ENCODE measurements at regions not wholly inside any gene's neighbourhood (a gene's known extent, or its start where the extent isn't known, plus 50 kb on each side); places are given as distances from the start of the nearest gene placed in this dataset.

DNA sequence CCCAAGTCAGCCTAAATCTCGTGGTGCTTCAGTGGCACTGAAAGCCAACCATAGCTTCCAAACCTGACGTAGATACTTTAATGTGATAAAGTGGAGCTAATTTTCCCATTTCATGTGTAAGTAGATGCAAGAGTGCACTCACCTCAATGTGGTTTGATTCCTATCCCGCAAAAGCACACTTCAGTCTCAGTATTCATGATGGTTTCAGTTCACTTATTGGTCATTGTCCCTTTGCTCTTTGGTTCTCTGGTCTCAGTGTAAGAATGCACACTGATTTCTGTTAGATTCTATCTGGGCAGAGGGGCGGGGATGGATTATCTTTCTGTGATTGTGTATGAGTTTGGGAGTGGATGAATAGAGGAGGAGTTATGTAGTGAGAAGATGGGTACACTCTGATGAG is 340.6 kb downstream of the KCNRG start:
- in situ Hi-C loops (cut with HindIII; ENCODE audit: low sequenced_read_pairs), result no loop called here
- no peak for DNase-seq (ENCODE audit: low read depth, low spot score)
- no peak overlapping the region for H3K4me3 ChIP-seq (ENCODE audit: low read depth, low read length)
- TF ChIP-seq, protein P1, sequence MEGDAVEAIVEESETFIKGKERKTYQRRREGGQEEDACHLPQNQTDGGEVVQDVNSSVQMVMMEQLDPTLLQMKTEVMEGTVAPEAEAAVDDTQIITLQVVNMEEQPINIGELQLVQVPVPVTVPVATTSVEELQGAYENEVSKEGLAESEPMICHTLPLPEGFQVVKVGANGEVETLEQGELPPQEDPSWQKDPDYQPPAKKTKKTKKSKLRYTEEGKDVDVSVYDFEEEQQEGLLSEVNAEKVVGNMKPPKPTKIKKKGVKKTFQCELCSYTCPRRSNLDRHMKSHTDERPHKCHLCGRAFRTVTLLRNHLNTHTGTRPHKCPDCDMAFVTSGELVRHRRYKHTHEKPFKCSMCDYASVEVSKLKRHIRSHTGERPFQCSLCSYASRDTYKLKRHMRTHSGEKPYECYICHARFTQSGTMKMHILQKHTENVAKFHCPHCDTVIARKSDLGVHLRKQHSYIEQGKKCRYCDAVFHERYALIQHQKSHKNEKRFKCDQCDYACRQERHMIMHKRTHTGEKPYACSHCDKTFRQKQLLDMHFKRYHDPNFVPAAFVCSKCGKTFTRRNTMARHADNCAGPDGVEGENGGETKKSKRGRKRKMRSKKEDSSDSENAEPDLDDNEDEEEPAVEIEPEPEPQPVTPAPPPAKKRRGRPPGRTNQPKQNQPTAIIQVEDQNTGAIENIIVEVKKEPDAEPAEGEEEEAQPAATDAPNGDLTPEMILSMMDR (IDR thresholded peaks at IDR 0.05; ENCODE audit: low read depth, low read length), result no peak

DNA sequence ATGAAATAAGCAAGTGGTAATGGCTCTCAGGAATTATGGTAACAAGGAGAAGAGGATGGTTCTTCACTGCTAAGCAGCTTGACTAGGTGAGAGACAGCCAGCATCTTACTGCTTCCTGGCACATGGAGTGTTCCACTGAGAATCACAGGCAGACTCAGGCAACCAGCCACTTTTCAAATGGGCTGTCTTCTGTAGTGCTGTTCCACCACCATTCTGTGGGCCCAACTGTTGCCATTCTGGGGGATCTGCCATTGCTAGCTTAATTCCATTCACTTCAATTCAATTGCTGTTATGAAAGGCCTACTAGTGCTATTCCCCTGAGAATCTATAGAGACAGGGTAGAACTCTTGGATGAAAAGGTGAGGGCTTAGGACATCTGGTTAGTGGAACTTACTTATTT is 341.9 kb downstream of the KCNRG start:
- TF ChIP-seq, protein P1 (IDR thresholded peaks at IDR 0.05; ENCODE audit: low read depth, low read length), result no peak
- in situ Hi-C loops (cut with HindIII; ENCODE audit: low sequenced_read_pairs), result no loop called here
- H3K4me3 ChIP-seq (ENCODE audit: low read depth, low read length), result no peak overlapping the region
- DNase-seq (ENCODE audit: low read depth, low spot score), result no peak

DNA sequence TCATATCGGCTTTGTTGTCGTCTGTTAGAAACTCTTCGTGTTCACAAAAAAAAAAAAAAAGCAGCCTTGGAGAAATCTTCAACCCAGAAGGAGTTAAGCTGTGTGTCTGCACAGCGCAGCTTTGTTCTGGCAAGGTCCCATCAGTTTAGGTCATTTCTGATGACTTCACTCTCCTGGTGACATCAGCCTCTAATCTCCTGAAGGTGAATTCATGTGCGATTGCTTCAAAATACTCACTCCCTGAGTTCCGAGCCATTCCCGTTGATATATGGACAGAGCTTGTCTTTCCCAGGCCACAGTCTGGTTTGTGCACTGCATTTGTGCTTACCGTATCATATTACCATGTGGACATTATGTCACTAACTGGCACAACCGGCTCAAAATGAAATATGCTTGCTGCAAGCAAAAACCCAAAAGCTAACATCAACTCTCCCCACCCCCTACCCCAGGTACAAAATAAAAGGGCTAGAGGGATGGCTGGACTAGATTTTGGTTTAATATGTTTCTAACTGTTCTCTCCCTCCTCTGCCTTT is 342.4 kb downstream of the KCNRG start:
- no peak overlapping the region for H3K4me3 ChIP-seq (ENCODE audit: low read depth, low read length)
- DNase-seq (ENCODE audit: low read depth, low spot score), result peak; percentile 87
- in situ Hi-C loops (cut with HindIII; ENCODE audit: low sequenced_read_pairs), result no loop called here
- TF ChIP-seq, protein P1 (IDR thresholded peaks at IDR 0.05; ENCODE audit: low read depth, low read length), result no peak

DNA sequence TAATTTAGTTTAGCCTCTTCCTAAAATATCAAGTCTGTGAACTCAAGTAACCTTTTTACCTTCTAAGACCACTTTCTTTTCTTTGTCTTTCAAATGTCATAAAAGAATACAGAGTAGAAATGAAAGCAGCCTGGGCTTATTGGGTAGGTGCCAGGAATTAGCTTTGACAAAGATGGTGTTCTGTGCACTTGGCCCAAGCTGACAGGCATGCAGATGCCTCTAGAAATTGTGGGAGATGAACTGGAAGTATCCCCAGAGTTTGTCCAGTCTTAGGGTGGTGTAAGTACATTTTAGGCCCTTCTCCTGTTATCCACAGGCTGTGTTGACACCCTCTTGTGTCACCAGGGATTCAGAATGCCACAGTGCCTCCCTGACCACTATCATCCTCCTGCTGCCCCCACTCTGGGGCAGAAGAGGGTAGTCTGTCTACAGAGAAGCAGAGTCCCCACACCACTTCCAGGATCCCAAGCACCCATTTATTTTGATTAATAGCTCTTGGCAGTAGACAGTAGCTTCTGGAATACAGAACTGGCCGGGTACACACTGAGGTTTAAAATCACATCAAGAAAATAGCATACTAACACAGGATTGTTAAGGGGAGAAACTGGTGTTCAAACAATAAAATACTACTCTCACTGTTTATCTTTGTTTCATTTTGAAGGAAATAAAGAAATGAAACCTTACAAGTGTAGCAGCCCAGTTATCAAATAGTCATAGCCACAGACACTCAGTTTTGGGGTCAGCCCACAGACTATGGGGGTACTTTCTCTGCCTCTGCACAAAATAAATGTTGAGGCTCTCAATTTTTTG is 343.2 kb downstream of the KCNRG start:
- TF ChIP-seq, protein P1 (IDR thresholded peaks at IDR 0.05; ENCODE audit: low read depth, low read length), result no peak
- H3K4me3 ChIP-seq (ENCODE audit: low read depth, low read length), result no peak overlapping the region
- DNase-seq (ENCODE audit: low read depth, low spot score), result peak; percentile 35
- in situ Hi-C loops (cut with HindIII; ENCODE audit: low sequenced_read_pairs), result no loop called here

DNA sequence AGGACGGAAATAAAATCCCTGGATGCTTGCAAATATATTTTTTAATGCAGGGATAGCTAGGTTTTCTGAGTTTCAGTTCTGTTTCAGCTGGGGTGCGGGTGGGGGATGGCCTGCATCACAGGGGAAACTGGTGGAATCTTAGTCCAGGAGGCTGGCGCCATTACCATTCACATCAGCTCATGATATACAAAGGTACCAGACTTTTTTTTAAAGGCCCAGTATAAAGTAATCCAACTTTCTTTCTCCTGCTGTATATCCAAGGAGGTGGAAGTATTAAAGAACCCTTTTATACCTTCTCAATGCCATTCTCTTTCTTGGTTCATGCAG is 343.8 kb downstream of the KCNRG start:
- no peak overlapping the region for H3K4me3 ChIP-seq (ENCODE audit: low read depth, low read length)
- no peak for DNase-seq (ENCODE audit: low read depth, low spot score)
- in situ Hi-C loops (cut with HindIII; ENCODE audit: low sequenced_read_pairs), result no loop called here
- TF ChIP-seq, protein P1 (IDR thresholded peaks at IDR 0.05; ENCODE audit: low read depth, low read length), result no peak

DNA sequence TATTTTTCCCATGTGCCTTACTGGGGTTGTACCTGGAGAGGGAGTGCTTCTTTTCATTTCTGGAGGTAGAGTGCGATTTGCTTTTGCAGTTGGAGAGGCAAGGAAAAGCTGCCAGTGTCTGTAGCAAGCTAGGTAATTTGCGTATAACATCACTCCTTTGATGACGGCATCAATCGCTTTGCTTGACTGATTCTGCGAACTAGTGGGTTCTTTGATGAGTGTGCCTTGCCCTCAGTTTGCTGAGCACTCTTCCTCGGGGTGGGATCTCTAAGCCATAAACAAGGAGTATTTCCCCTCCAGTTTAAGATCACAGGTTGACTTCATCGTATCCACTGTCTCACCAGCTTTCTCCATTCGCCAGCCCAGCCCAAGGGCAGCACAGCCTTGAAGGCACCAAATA is 344.5 kb downstream of the KCNRG start:
- TF ChIP-seq, protein P1 (IDR thresholded peaks at IDR 0.05; ENCODE audit: low read depth, low read length), result no peak
- no peak overlapping the region for H3K4me3 ChIP-seq (ENCODE audit: low read depth, low read length)
- DNase-seq (ENCODE audit: low read depth, low spot score), result no peak
- in situ Hi-C loops (cut with HindIII; ENCODE audit: low sequenced_read_pairs), result no loop called here

Data from astrocyte of the spinal cord (primary cell).